ENCODE measurements at regions not wholly inside any gene's neighbourhood (a gene's known extent, or its start where the extent isn't known, plus 50 kb on each side); places are given as distances from the start of the nearest gene placed in this dataset.

DNA sequence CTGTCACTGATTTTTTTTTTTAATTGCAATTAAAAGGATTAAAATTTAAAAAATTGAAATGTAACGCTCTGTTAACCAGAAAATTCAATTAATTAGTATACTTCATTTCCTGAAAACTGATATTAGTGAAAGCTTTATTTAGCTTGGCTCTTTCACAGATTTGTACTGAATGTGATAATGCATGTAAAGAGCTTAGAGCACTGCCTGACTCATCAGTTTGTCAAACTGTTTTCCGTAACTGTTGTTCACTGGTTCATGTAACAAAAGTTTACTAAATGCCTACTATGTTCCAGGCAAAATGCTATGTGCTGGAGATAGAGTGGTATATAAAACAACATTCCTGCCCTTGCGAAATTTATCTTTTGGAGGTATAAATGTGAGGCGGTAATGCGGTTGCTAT, 471.7 kb downstream of the SH2D1A start:
- no peak overlapping the region for H3K4ac ChIP-seq (ENCODE audit: low read depth, low read length)
- H3K79me2 ChIP-seq (ENCODE audit: insufficient read depth, low read length), result no peaks in the 10 kb centered on the region
- H3K4me1 ChIP-seq (ENCODE audit: insufficient read depth, low read length), result no peaks in the 10 kb centered on the region
- TF ChIP-seq, protein P1, sequence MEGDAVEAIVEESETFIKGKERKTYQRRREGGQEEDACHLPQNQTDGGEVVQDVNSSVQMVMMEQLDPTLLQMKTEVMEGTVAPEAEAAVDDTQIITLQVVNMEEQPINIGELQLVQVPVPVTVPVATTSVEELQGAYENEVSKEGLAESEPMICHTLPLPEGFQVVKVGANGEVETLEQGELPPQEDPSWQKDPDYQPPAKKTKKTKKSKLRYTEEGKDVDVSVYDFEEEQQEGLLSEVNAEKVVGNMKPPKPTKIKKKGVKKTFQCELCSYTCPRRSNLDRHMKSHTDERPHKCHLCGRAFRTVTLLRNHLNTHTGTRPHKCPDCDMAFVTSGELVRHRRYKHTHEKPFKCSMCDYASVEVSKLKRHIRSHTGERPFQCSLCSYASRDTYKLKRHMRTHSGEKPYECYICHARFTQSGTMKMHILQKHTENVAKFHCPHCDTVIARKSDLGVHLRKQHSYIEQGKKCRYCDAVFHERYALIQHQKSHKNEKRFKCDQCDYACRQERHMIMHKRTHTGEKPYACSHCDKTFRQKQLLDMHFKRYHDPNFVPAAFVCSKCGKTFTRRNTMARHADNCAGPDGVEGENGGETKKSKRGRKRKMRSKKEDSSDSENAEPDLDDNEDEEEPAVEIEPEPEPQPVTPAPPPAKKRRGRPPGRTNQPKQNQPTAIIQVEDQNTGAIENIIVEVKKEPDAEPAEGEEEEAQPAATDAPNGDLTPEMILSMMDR (conservative IDR thresholded peaks at IDR 0.05), result no peak
- peaks cover 0 to 3% of the 10 kb centered on the region in 2 experiments; a peak in 2 of 5 replicates for H3K9me3 Mint-ChIP-seq
- no peak overlapping the region for H3K23ac ChIP-seq (ENCODE audit: insufficient read length, low read depth, low read length)
- H2BK5ac ChIP-seq (ENCODE audit: insufficient read length, low read length), result no peak overlapping the region
- no peak overlapping the region for H4K8ac ChIP-seq (replicated peaks; ENCODE audit: insufficient read length, low read depth, low read length)
- H4K20me1 ChIP-seq (ENCODE audit: control insufficient read depth, insufficient read depth, insufficient read length), result no peaks in the 10 kb centered on the region
- no peak overlapping the region for H2BK120ac ChIP-seq (ENCODE audit: low read depth, low read length, poor library complexity, severe bottlenecking)
- no peak overlapping the region for H4K91ac ChIP-seq (ENCODE audit: insufficient read length, low read depth, low read length)
- no peaks in the 10 kb centered on the region for H3K36me3 Mint-ChIP-seq (ENCODE audit: insufficient read depth in 1 of 3, low read depth in 3 of 3)
- no peak overlapping the region for H3K14ac ChIP-seq (ENCODE audit: insufficient read depth, low read length)
- no peak overlapping the region for H2BK15ac ChIP-seq (ENCODE audit: low read depth, low read length)
- H4K5ac ChIP-seq (ENCODE audit: insufficient read length, low read depth, low read length), result no peak overlapping the region
- no peak overlapping the region for H3K4me2 ChIP-seq (ENCODE audit: insufficient read depth, insufficient read length, low read length)
- no peaks in the 10 kb centered on the region for H3K23me2 ChIP-seq (ENCODE audit: insufficient read length, low read depth, low read length, poor library complexity, severe bottlenecking)
- no peaks in the 10 kb centered on the region for H3K27me3 ChIP-seq (ENCODE audit: insufficient read depth, low read length)
- H3K9ac ChIP-seq (ENCODE audit: extremely low read depth, insufficient read length, low read length), result no peak overlapping the region
- no peak overlapping the region for H2AK5ac ChIP-seq (ENCODE audit: insufficient read length, low read length)
- no peak overlapping the region for H3K4me3 Mint-ChIP-seq
- no peak overlapping the region for H2AFZ ChIP-seq (ENCODE audit: low read length)
- no peak overlapping the region for H3K27ac Mint-ChIP-seq
- no peak for DNase-seq
- H3K18ac ChIP-seq (ENCODE audit: insufficient read length, low read depth, low read length), result no peak overlapping the region
- no peaks in the 10 kb centered on the region for H3K9me3 ChIP-seq (ENCODE audit: control insufficient read depth, low read depth, low read length)
- H3K27ac ChIP-seq (ENCODE audit: insufficient read length, low read depth, low read length), result no peak overlapping the region
- H2BK12ac ChIP-seq (ENCODE audit: insufficient read length, low read depth, low read length), result no peak overlapping the region
- H3K79me1 ChIP-seq (ENCODE audit: insufficient read depth, low read depth, low read length, poor library complexity, severe bottlenecking), result no peaks in the 10 kb centered on the region
- H2BK20ac ChIP-seq (ENCODE audit: low read depth, low read length, poor library complexity, severe bottlenecking), result no peak overlapping the region
- H3K4me1 Mint-ChIP-seq, result 0 out of 4 replicates have a peak, but pooled peaks cover 0 to 2% of the 10 kb centered on the region in 2 experiments
- no CpG with 5 or more reads among the region's 5 CpGs for WGBS (ENCODE audit: extremely low coverage, insufficient read length, low lambda C conversion rate)
- no peak overlapping the region for H3T11ph ChIP-seq (ENCODE audit: low read length)
- no peaks in the 10 kb centered on the region for H3K27me3 Mint-ChIP-seq (ENCODE audit: low read depth)
- H3K56ac ChIP-seq (ENCODE audit: insufficient read length, low read depth, low read length), result no peak overlapping the region
